ENCODE measurements at regions not wholly inside any gene's neighbourhood (a gene's known extent, or its start where the extent isn't known, plus 50 kb on each side); places are given as distances from the start of the nearest gene placed in this dataset.

GRCh38 chr3:55146216-55146615, 218.4 kb upstream of the LRTM1 start:
- TF ChIP-seq EP300 (IDR thresholded peaks at IDR 0.05) (no peak), POLR2A (IDR thresholded peaks at IDR 0.05; ENCODE audit: low read length) (no peak), CTCF (IDR thresholded peaks at IDR 0.05) (no peak), MAZ (IDR thresholded peaks at IDR 0.05; ENCODE audit: borderline replicate concordance, low read depth, low read length) (no peak), JUN (IDR thresholded peaks at IDR 0.05) (no peak), MAFK (IDR thresholded peaks at IDR 0.05; ENCODE audit: partially characterized antibody) (no peak), REST (IDR thresholded peaks at IDR 0.05) (no peak), TFCP2L1 (CRISPR knock-in tag; IDR thresholded peaks at IDR 0.05) (no peak), PHF8 (IDR thresholded peaks at IDR 0.05; ENCODE audit: borderline replicate concordance, low read depth) (no peak)
